ENCODE measurements at regions not wholly inside any gene's neighbourhood (a gene's known extent, or its start where the extent isn't known, plus 50 kb on each side); places are given as distances from the start of the nearest gene placed in this dataset.

GRCh38 chr20:60424267-60424902 is 466.2 kb downstream of the CDH26 start:
- DNase-seq (ENCODE audit: low read depth in 2 of 2) = no peak

- no peak for DNase-seq (ENCODE audit: low read depth in 2 of 2)
These were observed 469.3 kb downstream of the CDH26 start for GRCh38 chr20:60427516-60427915.

- DNase-seq (ENCODE audit: low read depth in 2 of 2) = no peak
These were observed 470.4 kb downstream of the CDH26 start for GRCh38 chr20:60428651-60429050.

- DNase-seq (ENCODE audit: low read depth in 2 of 2) = no peak
These were observed 472.3 kb downstream of the CDH26 start for GRCh38 chr20:60430516-60431001.

GRCh38 chr20:60431349-60431748 is 473.1 kb downstream of the CDH26 start:
- DNase-seq (ENCODE audit: low read depth in 2 of 2) = no peak

GRCh38 chr20:60437418-60437817 is 479.2 kb downstream of the CDH26 start:
- DNase-seq (ENCODE audit: low read depth in 2 of 2) = no peak

GRCh38 chr20:60446267-60447111 is 488.3 kb downstream of the CDH26 start:
- DNase-seq (ENCODE audit: low read depth in 2 of 2) = no peak

GRCh38 chr20:60447703-60448102 is 489.5 kb downstream of the CDH26 start:
- DNase-seq (ENCODE audit: low read depth in 2 of 2) = no peak

- DNase-seq (ENCODE audit: low read depth in 2 of 2) = no peak
These were observed 495.4 kb downstream of the CDH26 start for GRCh38 chr20:60453388-60454246.

GRCh38 chr20:60454491-60454890 is 496.3 kb downstream of the CDH26 start:
- DNase-seq (ENCODE audit: low read depth in 2 of 2) = no peak

- no peak for DNase-seq (ENCODE audit: low read depth in 2 of 2)
These were observed 497.0 kb downstream of the CDH26 start for GRCh38 chr20:60455272-60455671.

- DNase-seq (ENCODE audit: low read depth in 2 of 2) = no peak
These were observed 501.0 kb downstream of the CDH26 start for GRCh38 chr20:60459212-60459611.

GRCh38 chr20:60461993-60462392 is 503.8 kb downstream of the CDH26 start:
- DNase-seq (ENCODE audit: low read depth in 2 of 2) = no peak

- no peak for DNase-seq (ENCODE audit: low read depth in 2 of 2)
These were observed 505.6 kb downstream of the CDH26 start for GRCh38 chr20:60463798-60464197.

- DNase-seq (ENCODE audit: low read depth in 2 of 2) = no peak
These were observed 507.2 kb downstream of the CDH26 start for GRCh38 chr20:60465439-60465838.

GRCh38 chr20:60465993-60466686 is 507.9 kb downstream of the CDH26 start:
- DNase-seq (ENCODE audit: low read depth in 2 of 2) = no peak

GRCh38 chr20:60466687-60467022 is 508.4 kb downstream of the CDH26 start:
- no peak for DNase-seq (ENCODE audit: low read depth in 2 of 2)

- DNase-seq (ENCODE audit: low read depth in 2 of 2) = no peak
These were observed 508.9 kb downstream of the CDH26 start for GRCh38 chr20:60467078-60467477.

- DNase-seq (ENCODE audit: low read depth in 2 of 2) = no peak
These were observed 509.5 kb downstream of the CDH26 start for GRCh38 chr20:60467771-60468170.

- no peak for DNase-seq (ENCODE audit: low read depth in 2 of 2)
These were observed 511.6 kb downstream of the CDH26 start for GRCh38 chr20:60469829-60470228.

GRCh38 chr20:60470366-60470765 is 512.1 kb downstream of the CDH26 start:
- no peak for DNase-seq (ENCODE audit: low read depth in 2 of 2)

- no peak for DNase-seq (ENCODE audit: low read depth in 2 of 2)
These were observed 515.0 kb downstream of the CDH26 start for GRCh38 chr20:60473211-60473610.
